ENCODE measurements at regions not wholly inside any gene's neighbourhood (a gene's known extent, or its start where the extent isn't known, plus 50 kb on each side); places are given as distances from the start of the nearest gene placed in this dataset.

GRCh38 chr10:130749911-130750310 lies 561.6 kb downstream of the TCERG1L start:
- Histone ChIP-seq H3K4me3 (ENCODE audit: low read length) (no peak overlapping the region), H3K36me3 (ENCODE audit: control insufficient read depth in 2 of 3, insufficient read depth in 3 of 3, low read length in 3 of 3) (no peaks in the 10 kb centered on the region), H3K27me3 (ENCODE audit: control insufficient read depth in 2 of 2, insufficient read depth in 2 of 2, low read length in 2 of 2) (no peaks in the 10 kb centered on the region), H3K27ac (ENCODE audit: low read depth, low read length) (no peak overlapping the region), H3K4me1 (ENCODE audit: control insufficient read depth in 2 of 2, insufficient read depth in 2 of 2, low read length in 2 of 2) (no peaks in the 10 kb centered on the region), H3K9me3 (ENCODE audit: control insufficient read depth in 2 of 3, low read length in 3 of 3) (no peaks in the 10 kb centered on the region)
- Mint-ChIP-seq H3K4me1 (peaks cover 0 to 1% (median 0%) of the 10 kb centered on the region in 7 donors), H3K9me3 (peaks cover 0 to 12% (median 2%) of the 10 kb centered on the region in 11 donors), H3K27ac (no peak overlapping the region), H3K36me3 (no peaks in the 10 kb centered on the region), H3K27me3 (peaks cover 0 to 18% (median 0%) of the 10 kb centered on the region in 5 donors), H3K4me3 (no peak overlapping the region)
- POLR2A ChIA-PET: no interaction called here
- no peak for ATAC-seq
- no peak for DNase-seq
- intact Hi-C loops (cut with micrococcal nuclease): no loop called here
- CTCF ChIA-PET: no interaction called here

GRCh38 chr10:130750441-130750840 lies 561.1 kb downstream of the TCERG1L start:
- no peak overlapping the region for H3K4me3 Mint-ChIP-seq
- H3K4me1 ChIP-seq (ENCODE audit: control insufficient read depth in 2 of 2, insufficient read depth in 2 of 2, low read length in 2 of 2): no peaks in the 10 kb centered on the region
- ChIA-PET CTCF (no interaction called here), POLR2A (no interaction called here)
- DNase-seq (no peak), ATAC-seq (no peak)
- no peaks in the 10 kb centered on the region for H3K9me3 ChIP-seq (ENCODE audit: control insufficient read depth in 2 of 3, low read length in 3 of 3)
- no peaks in the 10 kb centered on the region for H3K36me3 ChIP-seq (ENCODE audit: control insufficient read depth in 2 of 3, insufficient read depth in 3 of 3, low read length in 3 of 3)
- no peak overlapping the region for H3K4me3 ChIP-seq (ENCODE audit: low read length)
- H3K27me3 Mint-ChIP-seq: peaks cover 0 to 18% (median 0%) of the 10 kb centered on the region in 5 donors
- no peak overlapping the region for H3K27ac Mint-ChIP-seq
- no peaks in the 10 kb centered on the region for H3K27me3 ChIP-seq (ENCODE audit: control insufficient read depth in 2 of 2, insufficient read depth in 2 of 2, low read length in 2 of 2)
- H3K27ac ChIP-seq (ENCODE audit: low read depth, low read length): no peak overlapping the region
- no peaks in the 10 kb centered on the region for H3K36me3 Mint-ChIP-seq
- intact Hi-C loops (cut with micrococcal nuclease): no loop called here
- H3K9me3 Mint-ChIP-seq: peaks cover 0 to 17% (median 3%) of the 10 kb centered on the region in 11 donors
- peaks cover 0 to 1% (median 0%) of the 10 kb centered on the region in 7 donors for H3K4me1 Mint-ChIP-seq

GRCh38 chr10:130751106-130751840 lies 560.2 kb downstream of the TCERG1L start:
- Histone ChIP-seq H3K4me3 (ENCODE audit: low read length) (no peak overlapping the region), H3K27me3 (ENCODE audit: control insufficient read depth in 2 of 2, insufficient read depth in 2 of 2, low read length in 2 of 2) (no peaks in the 10 kb centered on the region), H3K27ac (ENCODE audit: low read depth, low read length) (no peak overlapping the region), H3K36me3 (ENCODE audit: control insufficient read depth in 2 of 3, insufficient read depth in 3 of 3, low read length in 3 of 3) (no peaks in the 10 kb centered on the region), H3K4me1 (ENCODE audit: control insufficient read depth in 2 of 2, insufficient read depth in 2 of 2, low read length in 2 of 2) (no peaks in the 10 kb centered on the region), H3K9me3 (ENCODE audit: control insufficient read depth in 2 of 3, low read length in 3 of 3) (no peaks in the 10 kb centered on the region)
- peaks cover 0 to 21% (median 3%) of the 10 kb centered on the region in 11 donors for H3K9me3 Mint-ChIP-seq
- POLR2A ChIA-PET: no interaction called here
- DNase-seq (no peak), ATAC-seq (no peak)
- CTCF ChIA-PET: no interaction called here
- no peak overlapping the region for H3K4me3 Mint-ChIP-seq
- H3K27me3 Mint-ChIP-seq: peaks cover 0 to 18% (median 0%) of the 10 kb centered on the region in 5 donors
- no peak overlapping the region for H3K27ac Mint-ChIP-seq
- H3K36me3 Mint-ChIP-seq: no peaks in the 10 kb centered on the region
- peaks cover 0 to 1% (median 0%) of the 10 kb centered on the region in 7 donors for H3K4me1 Mint-ChIP-seq
- intact Hi-C loops (cut with micrococcal nuclease): no loop called here

DNA sequence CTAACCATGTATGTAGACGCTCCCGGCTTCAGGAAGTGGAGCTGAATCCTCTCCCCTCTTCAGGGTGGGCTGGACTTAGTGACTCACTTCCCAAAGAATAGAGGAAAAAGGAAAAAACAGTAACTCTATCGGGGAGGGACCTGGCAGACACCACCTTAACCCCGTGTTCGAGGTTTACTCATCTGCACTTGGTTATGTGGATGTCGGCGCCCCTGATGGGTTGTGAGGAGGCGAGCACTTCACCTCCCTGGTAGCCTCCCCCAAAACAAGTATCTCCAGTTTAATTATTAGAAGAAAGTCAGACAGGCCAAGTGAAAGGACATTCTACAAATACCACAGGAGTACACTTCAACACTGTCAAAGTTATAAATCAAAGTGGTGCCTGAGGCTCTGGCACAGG lies 559.7 kb downstream of the TCERG1L start:
- no peak overlapping the region for H3K27ac Mint-ChIP-seq
- ATAC-seq (no peak), DNase-seq (no peak)
- H3K4me3 ChIP-seq (ENCODE audit: low read length): no peak overlapping the region
- CTCF ChIA-PET: no interaction called here
- H3K36me3 Mint-ChIP-seq: no peaks in the 10 kb centered on the region
- no peaks in the 10 kb centered on the region for H3K9me3 ChIP-seq (ENCODE audit: control insufficient read depth in 2 of 3, low read length in 3 of 3)
- intact Hi-C loops (cut with micrococcal nuclease): no loop called here
- H3K4me1 ChIP-seq (ENCODE audit: control insufficient read depth in 2 of 2, insufficient read depth in 2 of 2, low read length in 2 of 2): no peaks in the 10 kb centered on the region
- no peaks in the 10 kb centered on the region for H3K4me1 Mint-ChIP-seq
- H3K27me3 Mint-ChIP-seq: peaks cover 0 to 18% (median 0%) of the 10 kb centered on the region in 5 donors
- POLR2A ChIA-PET: no interaction called here
- H3K36me3 ChIP-seq (ENCODE audit: control insufficient read depth in 2 of 3, insufficient read depth in 3 of 3, low read length in 3 of 3): no peaks in the 10 kb centered on the region
- no peak overlapping the region for H3K4me3 Mint-ChIP-seq
- peaks cover 0 to 21% (median 3%) of the 10 kb centered on the region in 11 donors for H3K9me3 Mint-ChIP-seq
- H3K27ac ChIP-seq (ENCODE audit: low read depth, low read length): no peak overlapping the region
- H3K27me3 ChIP-seq (ENCODE audit: control insufficient read depth in 2 of 2, insufficient read depth in 2 of 2, low read length in 2 of 2): no peaks in the 10 kb centered on the region

DNA sequence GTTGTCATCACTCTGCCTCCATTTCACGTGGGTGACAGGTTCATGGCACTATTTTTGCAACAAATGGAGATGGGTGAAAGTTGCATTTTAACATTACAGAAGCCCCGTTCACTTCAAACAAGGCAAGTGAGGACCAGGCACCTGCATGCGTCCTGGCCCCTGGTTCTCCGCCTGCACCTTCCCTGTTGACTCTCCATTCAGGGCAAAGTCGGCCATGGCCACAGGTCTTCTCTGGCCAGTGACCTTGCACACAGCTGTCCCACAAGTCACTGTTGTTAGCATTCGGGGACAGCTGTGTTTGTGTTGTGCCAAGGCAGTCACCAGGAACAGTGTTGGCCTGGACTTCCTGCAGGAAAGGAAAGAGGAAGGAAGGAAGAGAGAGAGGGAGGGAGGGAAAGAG lies 554.9 kb downstream of the TCERG1L start:
- ATAC-seq: no peak
- ChIA-PET POLR2A (no interaction called here), CTCF (no interaction called here)
- Mint-ChIP-seq H3K4me1 (no peaks in the 10 kb centered on the region), H3K4me3 (no peak overlapping the region), H3K9me3 (peaks cover 0 to 21% (median 3%) of the 10 kb centered on the region in 11 donors), H3K27me3 (peaks cover 0 to under 1% (median 0%) of the 10 kb centered on the region in 5 donors), H3K27ac (no peak overlapping the region), H3K36me3 (no peaks in the 10 kb centered on the region)
- Histone ChIP-seq H3K4me3 (ENCODE audit: low read length) (no peak overlapping the region), H3K9me3 (ENCODE audit: control insufficient read depth in 2 of 3, low read length in 3 of 3) (peaks cover 0 to 5% (median 0%) of the 10 kb centered on the region in 3 experiments), H3K4me1 (ENCODE audit: control insufficient read depth in 2 of 2, insufficient read depth in 2 of 2, low read length in 2 of 2) (no peaks in the 10 kb centered on the region), H3K27ac (ENCODE audit: low read depth, low read length) (no peak overlapping the region), H3K36me3 (ENCODE audit: control insufficient read depth in 2 of 3, insufficient read depth in 3 of 3, low read length in 3 of 3) (no peaks in the 10 kb centered on the region), H3K27me3 (ENCODE audit: control insufficient read depth in 2 of 2, insufficient read depth in 2 of 2, low read length in 2 of 2) (no peaks in the 10 kb centered on the region)
- intact Hi-C loops (cut with micrococcal nuclease): no loop called here
- DNase-seq: no peak

DNA sequence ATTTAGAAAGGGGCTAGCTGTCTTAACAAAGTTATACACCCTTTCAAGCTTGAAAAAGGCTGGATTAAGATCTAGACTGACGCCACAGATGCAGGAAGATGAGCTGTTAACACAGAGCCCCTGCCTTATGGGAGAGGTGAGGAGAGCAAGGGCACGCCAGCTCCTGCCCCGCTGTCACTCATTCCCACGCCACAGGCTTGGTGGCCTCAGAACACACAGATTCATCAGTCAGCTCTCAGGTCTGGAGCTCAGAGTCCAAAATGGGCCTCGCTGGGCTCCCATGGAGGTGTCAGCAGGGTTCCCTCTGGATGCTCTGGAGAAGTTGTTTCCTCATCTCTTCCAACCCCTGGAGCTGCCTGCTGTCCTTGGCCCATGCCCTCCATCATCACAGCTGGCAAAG lies 554.2 kb downstream of the TCERG1L start:
- ChIA-PET CTCF (no interaction called here), POLR2A (no interaction called here)
- Histone ChIP-seq H3K27ac (ENCODE audit: low read depth, low read length) (no peak overlapping the region), H3K4me3 (ENCODE audit: low read length) (no peak overlapping the region), H3K9me3 (ENCODE audit: control insufficient read depth in 2 of 3, low read length in 3 of 3) (peaks cover 0 to 5% (median 0%) of the 10 kb centered on the region in 3 experiments), H3K27me3 (ENCODE audit: control insufficient read depth in 2 of 2, insufficient read depth in 2 of 2, low read length in 2 of 2) (no peaks in the 10 kb centered on the region), H3K4me1 (ENCODE audit: control insufficient read depth in 2 of 2, insufficient read depth in 2 of 2, low read length in 2 of 2) (no peaks in the 10 kb centered on the region), H3K36me3 (ENCODE audit: control insufficient read depth in 2 of 3, insufficient read depth in 3 of 3, low read length in 3 of 3) (no peaks in the 10 kb centered on the region)
- ATAC-seq: no peak
- DNase-seq: no peak
- Mint-ChIP-seq H3K27me3 (no peaks in the 10 kb centered on the region), H3K36me3 (no peaks in the 10 kb centered on the region), H3K4me3 (no peak overlapping the region), H3K4me1 (no peaks in the 10 kb centered on the region), H3K27ac (no peak overlapping the region), H3K9me3 (peaks cover 0 to 21% (median 3%) of the 10 kb centered on the region in 11 donors)
- intact Hi-C loops (cut with micrococcal nuclease): no loop called here

GRCh38 chr10:130757821-130758489 lies 553.6 kb downstream of the TCERG1L start:
- POLR2A ChIA-PET: no interaction called here
- no peaks in the 10 kb centered on the region for H3K27me3 Mint-ChIP-seq
- Histone ChIP-seq H3K4me3 (ENCODE audit: low read length) (no peak overlapping the region), H3K36me3 (ENCODE audit: control insufficient read depth in 2 of 3, insufficient read depth in 3 of 3, low read length in 3 of 3) (no peaks in the 10 kb centered on the region), H3K27ac (ENCODE audit: low read depth, low read length) (no peak overlapping the region), H3K27me3 (ENCODE audit: control insufficient read depth in 2 of 2, insufficient read depth in 2 of 2, low read length in 2 of 2) (no peaks in the 10 kb centered on the region), H3K4me1 (ENCODE audit: control insufficient read depth in 2 of 2, insufficient read depth in 2 of 2, low read length in 2 of 2) (no peaks in the 10 kb centered on the region), H3K9me3 (ENCODE audit: control insufficient read depth in 2 of 3, low read length in 3 of 3) (peaks cover 0 to 5% (median 0%) of the 10 kb centered on the region in 3 experiments)
- peaks cover 0 to 21% (median 3%) of the 10 kb centered on the region in 11 donors for H3K9me3 Mint-ChIP-seq
- intact Hi-C loops (cut with micrococcal nuclease): no loop called here
- DNase-seq: no peak
- no peak overlapping the region for H3K27ac Mint-ChIP-seq
- H3K4me3 Mint-ChIP-seq: no peak overlapping the region
- no peaks in the 10 kb centered on the region for H3K36me3 Mint-ChIP-seq
- H3K4me1 Mint-ChIP-seq: no peaks in the 10 kb centered on the region
- ATAC-seq: no peak
- CTCF ChIA-PET: no interaction called here
